Cardiac muscle cell (in vitro differentiated cells and primary cell): ENCODE measurements at regions not wholly inside any gene's neighbourhood (a gene's known extent, or its start where the extent isn't known, plus 50 kb on each side); places are given as distances from the start of the nearest gene placed in this dataset.

ENCODE experiments used
- DNase-seq, 2 donors: peaks; one replicate each; pipeline versions ENCODE4 v3.0.0 to v3.0.0-alpha.2; 2010 to 2017; ENCODE audit warnings: low read depth in 1 of 2, low spot score in 1 of 2
- H3K27ac ChIP-seq: fragments of 200-600 bp; sonication (generic); 2 replicates; pipeline ENCODE4 v1.5.1; 2016
- H3K27me3 ChIP-seq: fragments of 200-600 bp; sonication (generic); 2 replicates; pipeline ENCODE4 v1.6.0; 2016; ENCODE audit warnings: control low read depth
- H3K36me3 ChIP-seq: fragments of 200-600 bp; sonication (generic); 2 replicates; pipeline ENCODE4 v1.5.1; 2016; ENCODE audit warnings: control low read depth
- H3K4me1 ChIP-seq: fragments of 200-600 bp; sonication (generic); 2 replicates; pipeline ENCODE4 v1.8.1; 2017; ENCODE audit warnings: low read depth, mild to moderate bottlenecking, mixed run types
- H3K4me3 ChIP-seq: fragments of 200-600 bp; sonication (generic); 2 replicates; pipeline ENCODE4 v1.5.1; 2016; ENCODE audit warnings: mild to moderate bottlenecking
- H3K9me3 ChIP-seq: fragments of 200-600 bp; sonication (generic); 2 replicates; pipeline ENCODE4 v1.5.1; 2017; ENCODE audit warnings: low read depth, mild to moderate bottlenecking, control low read depth
- TF ChIP-seq, protein P1 (sequence below): IDR thresholded peaks from 2 replicates; pipeline ENCODE4 v1.5.1; 2012; ENCODE audit warnings: low read depth, mild to moderate bottlenecking, low read length

DNA sequence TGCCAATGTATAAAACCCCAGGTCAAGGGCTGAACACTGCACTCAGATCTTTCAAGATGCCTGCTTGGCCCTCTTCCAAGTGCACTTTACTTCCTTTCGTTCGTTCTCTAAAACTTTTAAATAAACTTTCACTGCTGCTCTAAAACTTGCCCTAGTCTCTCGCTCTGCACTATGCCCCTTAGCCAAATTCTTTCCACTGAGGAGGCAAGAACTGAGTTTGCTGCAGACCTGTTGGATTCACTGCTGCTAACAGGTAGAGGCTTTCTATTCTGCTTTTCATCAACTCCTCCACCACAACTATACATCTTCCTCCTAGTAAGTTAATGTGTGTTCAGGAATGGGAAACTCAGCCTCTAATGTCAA lies 467.9 kb downstream of the MBD2 start:
- DNase-seq, result no peak
- Histone ChIP-seq H3K4me1 (peaks cover 3% of the 10 kb centered on the region), H3K27ac (no peak overlapping the region), H3K27me3 (no peaks in the 10 kb centered on the region), H3K36me3 (no peaks in the 10 kb centered on the region), H3K4me3 (no peak overlapping the region), H3K9me3 (no peaks in the 10 kb centered on the region)
- TF ChIP-seq, protein P1, sequence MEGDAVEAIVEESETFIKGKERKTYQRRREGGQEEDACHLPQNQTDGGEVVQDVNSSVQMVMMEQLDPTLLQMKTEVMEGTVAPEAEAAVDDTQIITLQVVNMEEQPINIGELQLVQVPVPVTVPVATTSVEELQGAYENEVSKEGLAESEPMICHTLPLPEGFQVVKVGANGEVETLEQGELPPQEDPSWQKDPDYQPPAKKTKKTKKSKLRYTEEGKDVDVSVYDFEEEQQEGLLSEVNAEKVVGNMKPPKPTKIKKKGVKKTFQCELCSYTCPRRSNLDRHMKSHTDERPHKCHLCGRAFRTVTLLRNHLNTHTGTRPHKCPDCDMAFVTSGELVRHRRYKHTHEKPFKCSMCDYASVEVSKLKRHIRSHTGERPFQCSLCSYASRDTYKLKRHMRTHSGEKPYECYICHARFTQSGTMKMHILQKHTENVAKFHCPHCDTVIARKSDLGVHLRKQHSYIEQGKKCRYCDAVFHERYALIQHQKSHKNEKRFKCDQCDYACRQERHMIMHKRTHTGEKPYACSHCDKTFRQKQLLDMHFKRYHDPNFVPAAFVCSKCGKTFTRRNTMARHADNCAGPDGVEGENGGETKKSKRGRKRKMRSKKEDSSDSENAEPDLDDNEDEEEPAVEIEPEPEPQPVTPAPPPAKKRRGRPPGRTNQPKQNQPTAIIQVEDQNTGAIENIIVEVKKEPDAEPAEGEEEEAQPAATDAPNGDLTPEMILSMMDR, result no peak

DNA sequence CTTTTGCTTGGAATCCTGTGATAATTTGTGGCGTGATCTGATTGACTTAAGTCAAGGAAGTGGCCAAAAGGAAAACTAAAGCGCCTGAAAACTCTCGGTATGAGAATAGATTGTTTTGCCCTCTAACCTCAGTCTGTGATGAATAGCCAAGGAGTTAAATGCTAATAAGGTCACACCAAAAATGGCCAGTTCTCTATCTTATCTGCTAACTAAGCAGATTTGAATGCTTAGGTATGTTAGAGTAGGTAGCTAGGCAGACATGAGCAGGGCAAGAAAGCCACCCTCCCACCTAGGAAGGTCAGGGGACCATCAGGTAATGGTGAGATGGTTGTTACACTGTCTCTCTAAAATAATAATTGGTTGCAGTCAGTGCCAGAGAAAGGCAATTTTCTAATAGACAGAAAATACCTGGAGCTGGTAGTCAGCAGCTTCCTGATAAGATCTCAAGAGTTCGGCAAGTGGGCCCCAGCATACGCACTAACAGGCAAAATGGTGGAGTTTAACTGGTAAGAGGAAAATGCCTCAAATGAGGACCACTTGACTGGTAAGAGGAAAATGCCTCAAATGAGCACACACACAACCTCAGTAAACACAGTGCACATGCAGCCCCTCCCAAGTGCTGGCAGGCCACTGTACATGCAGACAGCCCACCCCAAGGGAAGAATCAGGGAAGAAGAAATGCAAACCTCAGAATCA lies 468.4 kb downstream of the MBD2 start:
- DNase-seq, result no peak
- no peaks in the 10 kb centered on the region for H3K27me3 ChIP-seq
- H3K27ac ChIP-seq, result no peak overlapping the region
- TF ChIP-seq, protein P1, result no peak
- no peak overlapping the region for H3K4me3 ChIP-seq
- H3K4me1 ChIP-seq, result peaks cover 3% of the 10 kb centered on the region
- no peaks in the 10 kb centered on the region for H3K9me3 ChIP-seq
- no peaks in the 10 kb centered on the region for H3K36me3 ChIP-seq

DNA sequence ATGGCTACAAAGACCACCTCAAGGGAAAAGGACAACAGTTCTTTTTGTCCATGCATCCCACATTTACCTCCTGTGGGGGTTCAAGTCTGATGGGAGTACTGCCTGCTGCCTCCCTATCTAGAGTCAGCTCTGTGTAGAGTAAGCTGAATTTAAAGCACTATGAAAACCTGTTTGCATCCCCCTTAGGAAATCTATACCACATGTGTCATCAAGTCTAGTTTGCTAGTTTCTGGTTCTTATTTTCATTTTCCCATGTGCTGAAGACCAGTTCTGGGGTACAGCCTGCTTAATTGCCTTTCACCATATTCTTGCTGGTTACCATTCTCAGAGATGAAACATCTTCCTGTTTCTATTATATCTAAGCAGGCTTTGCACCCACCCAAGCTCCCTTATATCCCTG lies 470.3 kb downstream of the MBD2 start:
- Histone ChIP-seq H3K27me3 (no peaks in the 10 kb centered on the region), H3K9me3 (no peaks in the 10 kb centered on the region), H3K4me3 (no peak overlapping the region), H3K4me1 (peaks cover 3% of the 10 kb centered on the region), H3K36me3 (no peaks in the 10 kb centered on the region), H3K27ac (no peak overlapping the region)
- DNase-seq, result no peak
- TF ChIP-seq, protein P1, result no peak

DNA sequence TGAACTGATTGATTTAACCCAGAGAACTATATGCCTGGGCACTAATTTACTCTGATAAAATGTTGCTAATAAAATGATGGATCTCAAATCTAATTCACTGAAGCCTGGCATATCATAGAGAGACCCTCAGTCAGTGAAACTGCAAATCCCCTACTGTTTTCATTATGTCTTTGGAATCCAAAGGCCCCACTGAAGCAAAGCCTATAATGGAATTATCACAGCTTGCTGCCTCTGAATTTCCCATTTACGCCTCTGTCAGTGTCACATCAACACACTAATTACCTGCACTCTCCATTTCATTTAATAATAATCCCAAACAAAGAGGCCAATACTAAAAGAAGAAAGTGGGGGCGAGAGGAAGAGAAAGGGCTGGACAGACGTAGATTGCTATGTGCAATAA lies 470.9 kb downstream of the MBD2 start:
- Histone ChIP-seq H3K27me3 (no peaks in the 10 kb centered on the region), H3K27ac (no peak overlapping the region), H3K9me3 (no peaks in the 10 kb centered on the region), H3K4me3 (no peak overlapping the region), H3K36me3 (no peaks in the 10 kb centered on the region), H3K4me1 (peaks cover 3% of the 10 kb centered on the region)
- TF ChIP-seq, protein P1, result no peak
- no peak for DNase-seq

DNA sequence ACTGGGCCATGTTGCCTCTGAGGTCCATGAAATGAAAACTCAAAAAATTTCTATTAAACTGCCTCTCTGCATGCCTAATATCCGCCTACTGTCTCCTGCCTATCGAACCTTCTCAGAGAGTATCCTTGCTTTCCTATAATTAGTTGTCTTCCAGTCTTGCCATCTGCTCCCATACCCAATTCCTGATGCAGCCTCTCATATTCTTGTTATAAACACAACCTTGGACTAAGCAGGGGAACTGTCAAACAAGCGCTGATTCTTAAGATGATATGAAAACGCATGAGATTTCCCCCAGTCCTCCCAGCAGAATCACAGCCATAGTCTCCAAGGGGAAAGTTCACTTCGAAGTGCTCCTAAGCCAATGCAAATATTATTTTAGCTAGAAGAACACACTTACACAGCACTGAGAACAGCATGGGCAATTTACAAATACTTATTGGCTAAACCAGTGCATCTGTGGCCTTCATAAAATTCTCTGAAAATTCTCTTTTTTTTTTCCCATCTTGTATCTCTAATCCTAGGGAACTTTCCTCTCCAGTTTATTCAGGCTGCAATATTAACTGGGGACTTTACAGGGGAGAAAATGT lies 471.6 kb downstream of the MBD2 start:
- Histone ChIP-seq H3K27me3 (no peaks in the 10 kb centered on the region), H3K4me1 (peaks cover 3% of the 10 kb centered on the region), H3K27ac (no peak overlapping the region), H3K9me3 (no peaks in the 10 kb centered on the region), H3K36me3 (no peaks in the 10 kb centered on the region), H3K4me3 (no peak overlapping the region)
- TF ChIP-seq, protein P1, result no peak
- DNase-seq, result no peak
